Trophoblast cell (in vitro differentiated cells and primary cell): ENCODE measurements at regions not wholly inside any gene's neighbourhood (a gene's known extent, or its start where the extent isn't known, plus 50 kb on each side); places are given as distances from the start of the nearest gene placed in this dataset.

Source experiments
- DNase-seq, 2 donors: peaks; one replicate each; pipeline ENCODE4 v3.0.0-alpha.2; 2016
- H2AFZ ChIP-seq: 2 replicates; pipeline ENCODE4 v1.6.1; 2013; ENCODE audit warnings: low read length, moderate library complexity, mild to moderate bottlenecking; ENCODE audit not compliant: insufficient read depth, poor library complexity
- H2AK5ac ChIP-seq: 2 replicates; pipeline ENCODE4 v1.6.1; 2013; ENCODE audit warnings: mild to moderate bottlenecking, low read length
- H2BK120ac ChIP-seq: 2 replicates; pipeline ENCODE4 v1.6.1; 2013; ENCODE audit warnings: low read length, mild to moderate bottlenecking, moderate library complexity; ENCODE audit not compliant: insufficient read depth, poor library complexity
- H2BK12ac ChIP-seq: 2 replicates; pipeline ENCODE4 v1.6.1; 2013; ENCODE audit warnings: mild to moderate bottlenecking, low read length, moderate library complexity
- H2BK5ac ChIP-seq: 2 replicates; pipeline ENCODE4 v1.6.1; 2013; ENCODE audit warnings: low read length, low read depth, moderate library complexity, mild to moderate bottlenecking; ENCODE audit not compliant: poor library complexity
- H3K14ac ChIP-seq: 2 replicates; pipeline ENCODE4 v1.6.1; 2013; ENCODE audit warnings: mild to moderate bottlenecking, low read length
- H3K18ac ChIP-seq: 2 replicates; pipeline ENCODE4 v1.6.1; 2013; ENCODE audit warnings: mild to moderate bottlenecking, low read length
- H3K23ac ChIP-seq: 2 replicates; pipeline ENCODE4 v1.6.1; 2013; ENCODE audit warnings: low read length
- H3K27ac ChIP-seq: 2 replicates; pipeline ENCODE4 v1.5.1; 2013; ENCODE audit warnings: low read depth, mild to moderate bottlenecking, inconsistent platforms, low read length, moderate library complexity
- H3K27me3 ChIP-seq: 2 replicates; pipeline ENCODE4 v1.6.1; 2013; ENCODE audit warnings: inconsistent platforms, mild to moderate bottlenecking, low read length, moderate library complexity; ENCODE audit not compliant: insufficient read depth
- H3K36me3 ChIP-seq, 2 experiments: 1 replicate in 1 of 2; 2 replicates in 1 of 2; pipeline ENCODE4 v1.6.1; 2013; ENCODE audit warnings: low read length in 2 of 2, mild to moderate bottlenecking in 2 of 2, moderate library complexity in 1 of 2; ENCODE audit not compliant: insufficient read depth in 2 of 2, control insufficient read depth in 1 of 2
- H3K4ac ChIP-seq: 2 replicates; pipeline ENCODE4 v1.6.1; 2013; ENCODE audit warnings: low read depth, mild to moderate bottlenecking, low read length, moderate library complexity
- H3K4me1 ChIP-seq, 2 experiments: 1 replicate in 1 of 2; 2 replicates in 1 of 2; pipeline ENCODE4 v1.6.1; 2013; ENCODE audit warnings: low read length in 2 of 2, mild to moderate bottlenecking in 2 of 2, moderate library complexity in 1 of 2; ENCODE audit not compliant: insufficient read depth in 2 of 2, control insufficient read depth in 1 of 2
- H3K4me2 ChIP-seq: 2 replicates; pipeline ENCODE4 v1.6.1; 2013; ENCODE audit warnings: inconsistent platforms, mild to moderate bottlenecking, low read length, moderate library complexity
- H3K4me3 ChIP-seq: 2 replicates; pipeline ENCODE4 v1.5.1; 2013; ENCODE audit warnings: mild to moderate bottlenecking, low read depth, low read length, inconsistent platforms
- H3K79me1 ChIP-seq: one replicate; pipeline ENCODE4 v1.6.1; 2013; ENCODE audit warnings: low read length
- H3K79me2 ChIP-seq: 2 replicates; pipeline ENCODE4 v1.6.1; 2013; ENCODE audit warnings: low read length, mild to moderate bottlenecking; ENCODE audit not compliant: control insufficient read depth, insufficient read depth, poor library complexity
- H3K9ac ChIP-seq: 2 replicates; pipeline ENCODE4 v1.6.1; 2013; ENCODE audit warnings: mild to moderate bottlenecking, low read length
- H3K9me3 ChIP-seq: 2 replicates; pipeline ENCODE4 v1.6.1; 2013; ENCODE audit warnings: low read depth, mild to moderate bottlenecking, control low read depth, inconsistent platforms, low read length; ENCODE audit not compliant: insufficient read depth
- H4K12ac ChIP-seq: 2 replicates; pipeline ENCODE4 v1.6.1; 2013; ENCODE audit warnings: low read depth, mild to moderate bottlenecking, low read length, moderate library complexity
- H4K8ac ChIP-seq: 2 replicates; pipeline ENCODE4 v1.6.1; 2013; ENCODE audit warnings: low read depth, mild to moderate bottlenecking, low read length, moderate library complexity
- H4K91ac ChIP-seq: one replicate; pipeline ENCODE4 v1.6.1; 2013; ENCODE audit warnings: low read depth, mild to moderate bottlenecking, low read length, moderate library complexity
- WGBS: extraction: QIAGEN DNeasy Blood & Tissue Kit; methylation state at CpG from one replicate; pipeline ENCODE4 v1.1.7; 2013; ENCODE audit warnings: missing lambda C conversion rate; ENCODE audit not compliant: insufficient read length, insufficient coverage; ENCODE audit errors: extremely low coverage; 5-methylcytosine and 5-hydroxymethylcytosine counted together

DNA sequence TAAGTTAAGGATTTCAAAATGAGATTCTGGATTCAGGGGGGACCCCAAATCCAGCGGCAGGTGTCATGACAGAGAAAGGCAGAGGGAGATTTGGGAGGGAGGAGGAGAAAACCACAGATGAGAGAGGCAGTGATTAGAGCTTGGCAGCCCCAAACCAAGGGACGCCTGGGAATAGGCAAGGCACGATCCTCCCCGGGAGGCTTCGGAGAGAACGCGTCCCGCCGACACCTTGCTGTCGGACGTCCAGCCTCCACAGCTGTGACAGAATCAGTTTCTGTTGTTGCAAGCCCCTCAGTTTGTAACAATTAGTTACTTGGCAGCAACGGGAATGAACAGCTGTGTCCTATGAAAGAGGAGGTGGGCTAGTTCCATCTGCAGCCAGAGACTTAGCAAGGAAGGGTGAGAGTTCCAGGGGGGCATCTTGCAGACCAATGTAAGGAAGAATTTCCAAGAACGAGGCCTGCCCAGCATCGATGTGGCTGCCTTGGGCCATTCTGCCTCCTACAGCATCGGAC lies 110.7 kb upstream of the SDK2 start:
- H2BK12ac ChIP-seq = no peak overlapping the region
- no peak overlapping the region for H2BK5ac ChIP-seq
- no peak overlapping the region for H3K14ac ChIP-seq
- H3K18ac ChIP-seq = no peak overlapping the region
- no peak overlapping the region for H3K27ac ChIP-seq
- no peak overlapping the region for H3K23ac ChIP-seq
- H2AFZ ChIP-seq = no peak overlapping the region
- no peaks in the 10 kb centered on the region for H3K79me2 ChIP-seq
- H4K91ac ChIP-seq = no peak overlapping the region
- DNase-seq = no peak
- no peak overlapping the region for H3K9ac ChIP-seq
- H3K9me3 ChIP-seq = peaks cover under 1% of the 10 kb centered on the region
- H2AK5ac ChIP-seq = no peak overlapping the region
- no CpG with 5 or more reads among the region's 15 CpGs for WGBS
- no peaks in the 10 kb centered on the region for H3K79me1 ChIP-seq
- no peak overlapping the region for H2BK120ac ChIP-seq
- no peaks in the 10 kb centered on the region for H3K4me1 ChIP-seq
- no peak overlapping the region for H4K12ac ChIP-seq
- H4K8ac ChIP-seq = no peak overlapping the region
- H3K4ac ChIP-seq = no peak overlapping the region
- no peaks in the 10 kb centered on the region for H3K27me3 ChIP-seq
- H3K36me3 ChIP-seq = no peaks in the 10 kb centered on the region
- H3K4me2 ChIP-seq = no peak overlapping the region
- no peak overlapping the region for H3K4me3 ChIP-seq

GRCh38 chr17:73757420-73757819 lies 113.2 kb upstream of the SDK2 start:
- Histone ChIP-seq H3K14ac (no peak overlapping the region), H3K4me2 (no peak overlapping the region), H4K12ac (no peak overlapping the region), H4K91ac (no peak overlapping the region), H3K23ac (no peak overlapping the region), H3K4ac (no peak overlapping the region), H3K4me3 (no peak overlapping the region), H3K36me3 (no peaks in the 10 kb centered on the region), H4K8ac (no peak overlapping the region), H3K9ac (no peak overlapping the region), H2BK12ac (no peak overlapping the region), H2BK5ac (no peak overlapping the region), H3K27me3 (no peaks in the 10 kb centered on the region), H3K79me1 (no peaks in the 10 kb centered on the region), H2AFZ (no peak overlapping the region), H3K27ac (no peak overlapping the region), H3K79me2 (no peaks in the 10 kb centered on the region), H3K18ac (no peak overlapping the region), H3K4me1 (no peaks in the 10 kb centered on the region), H2BK120ac (no peak overlapping the region), H3K9me3 (peaks cover 3% of the 10 kb centered on the region), H2AK5ac (no peak overlapping the region)
- no CpG with 5 or more reads among the region's 12 CpGs for WGBS
- DNase-seq = no peak

DNA sequence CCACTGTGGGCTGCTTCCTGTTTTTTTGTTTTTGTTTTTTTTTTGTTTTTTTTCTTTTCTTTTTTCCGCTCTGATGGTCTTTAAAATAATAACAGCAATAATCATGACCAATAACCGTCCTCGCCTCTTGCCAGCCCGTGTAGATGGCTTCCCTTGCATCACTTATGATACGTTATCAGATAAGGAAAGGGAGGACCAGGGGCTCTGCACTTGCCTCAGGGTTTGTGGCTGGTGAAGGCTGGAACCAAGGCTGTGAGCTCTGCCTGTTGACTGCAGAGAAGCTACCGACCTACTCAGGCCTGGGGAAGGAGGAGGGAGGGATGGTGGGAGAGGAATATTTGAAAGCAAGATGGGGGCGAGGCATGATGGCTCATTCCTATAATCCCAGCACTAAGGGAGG lies 114.0 kb upstream of the SDK2 start:
- H3K79me2 ChIP-seq = no peaks in the 10 kb centered on the region
- H2BK120ac ChIP-seq = no peak overlapping the region
- H3K9me3 ChIP-seq = peaks cover 3% of the 10 kb centered on the region
- no peak overlapping the region for H3K4ac ChIP-seq
- no peaks in the 10 kb centered on the region for H3K36me3 ChIP-seq
- H2BK5ac ChIP-seq = no peak overlapping the region
- H3K27me3 ChIP-seq = no peaks in the 10 kb centered on the region
- no peaks in the 10 kb centered on the region for H3K79me1 ChIP-seq
- no peak overlapping the region for H4K8ac ChIP-seq
- H3K9ac ChIP-seq = no peak overlapping the region
- H4K91ac ChIP-seq = no peak overlapping the region
- no peak overlapping the region for H4K12ac ChIP-seq
- H2AFZ ChIP-seq = no peak overlapping the region
- H2AK5ac ChIP-seq = no peak overlapping the region
- H3K27ac ChIP-seq = no peak overlapping the region
- no peaks in the 10 kb centered on the region for H3K4me1 ChIP-seq
- no peak overlapping the region for H2BK12ac ChIP-seq
- WGBS = no CpG with 5 or more reads among the region's 7 CpGs
- no peak overlapping the region for H3K14ac ChIP-seq
- DNase-seq = no peak
- no peak overlapping the region for H3K4me2 ChIP-seq
- no peak overlapping the region for H3K23ac ChIP-seq
- no peak overlapping the region for H3K18ac ChIP-seq
- H3K4me3 ChIP-seq = no peak overlapping the region

- Histone ChIP-seq H2AK5ac (no peak overlapping the region), H3K36me3 (no peaks in the 10 kb centered on the region), H2BK120ac (no peak overlapping the region), H3K27me3 (no peaks in the 10 kb centered on the region), H2BK5ac (no peak overlapping the region), H3K4ac (no peak overlapping the region), H3K23ac (no peak overlapping the region), H4K12ac (no peak overlapping the region), H3K18ac (no peak overlapping the region), H2BK12ac (no peak overlapping the region), H3K79me2 (no peaks in the 10 kb centered on the region), H4K91ac (no peak overlapping the region), H3K4me3 (no peak overlapping the region), H3K79me1 (no peaks in the 10 kb centered on the region), H3K4me2 (no peak overlapping the region), H3K27ac (no peak overlapping the region), H3K4me1 (no peaks in the 10 kb centered on the region), H3K9ac (no peak overlapping the region), H3K14ac (no peak overlapping the region), H3K9me3 (peaks cover 3% of the 10 kb centered on the region), H4K8ac (no peak overlapping the region), H2AFZ (no peak overlapping the region)
- WGBS = no CpG with 5 or more reads among the region's 8 CpGs
- DNase-seq = no peak
These were observed 115.1 kb upstream of the SDK2 start for GRCh38 chr17:73759324-73759723.
